ENCODE measurements at regions not wholly inside any gene's neighbourhood (a gene's known extent, or its start where the extent isn't known, plus 50 kb on each side); places are given as distances from the start of the nearest gene placed in this dataset.

- WGBS, 2 donors, result 85 to 89% methylated on average over 4 of the region's 4 CpGs
- ATAC-seq (ENCODE audit: insufficient read depth, low FRiP score) (no peak), DNase-seq (no peak)
- no peak overlapping the region for H3K9ac ChIP-seq (ENCODE audit: insufficient read depth in 1 of 2, low read length in 2 of 2)
- H3K36me3 ChIP-seq (ENCODE audit: control insufficient read depth in 4 of 4, insufficient read depth in 4 of 4, low read length in 4 of 4), result no peaks in the 10 kb centered on the region
- H3K9me3 ChIP-seq (ENCODE audit: control insufficient read depth in 4 of 4, insufficient read depth in 3 of 4, low read length in 3 of 4), result no peaks in the 10 kb centered on the region
- H3K27ac ChIP-seq (ENCODE audit: low read depth in 1 of 2, low read length in 1 of 2), result no peak overlapping the region
- TF ChIP-seq CTCF (IDR thresholded peaks at IDR 0.05; ENCODE audit: control extremely low read depth, extremely low read depth), result no peak
- H3K4me3 ChIP-seq, result no peak overlapping the region
- peaks cover 0 to 7% (median 2%) of the 10 kb centered on the region in 5 donors for H3K4me1 ChIP-seq (ENCODE audit: control insufficient read depth in 5 of 5, insufficient read depth in 5 of 5, low read length in 5 of 5)
- H3K27me3 ChIP-seq (ENCODE audit: control insufficient read depth in 3 of 3, insufficient read depth in 3 of 3, low read length in 2 of 3), result no peaks in the 10 kb centered on the region
Observed at GRCh38 chr13:78100486-78100885, 181.9 kb upstream of the EDNRB start.

- ATAC-seq (ENCODE audit: insufficient read depth, low FRiP score) (no peak), DNase-seq (no peak)
- Histone ChIP-seq H3K27me3 (ENCODE audit: control insufficient read depth in 3 of 3, insufficient read depth in 3 of 3, low read length in 2 of 3) (no peaks in the 10 kb centered on the region), H3K36me3 (ENCODE audit: control insufficient read depth in 4 of 4, insufficient read depth in 4 of 4, low read length in 4 of 4) (no peaks in the 10 kb centered on the region), H3K9me3 (ENCODE audit: control insufficient read depth in 4 of 4, insufficient read depth in 3 of 4, low read length in 3 of 4) (no peaks in the 10 kb centered on the region), H3K4me1 (ENCODE audit: control insufficient read depth in 5 of 5, insufficient read depth in 5 of 5, low read length in 5 of 5) (peaks cover 0 to 7% (median 2%) of the 10 kb centered on the region in 5 donors), H3K9ac (ENCODE audit: insufficient read depth in 1 of 2, low read length in 2 of 2) (no peak overlapping the region), H3K27ac (ENCODE audit: low read depth in 1 of 2, low read length in 1 of 2) (no peak overlapping the region), H3K4me3 (no peak overlapping the region)
- TF ChIP-seq CTCF (IDR thresholded peaks at IDR 0.05; ENCODE audit: control extremely low read depth, extremely low read depth), result no peak
- 35 to 46% methylated on average over 3 of the region's 3 CpGs for WGBS, 2 donors
Observed at GRCh38 chr13:78098249-78098648, 179.6 kb upstream of the EDNRB start.

GRCh38 chr13:78096221-78096620, 177.6 kb upstream of the EDNRB start:
- 94% methylated on average over 1 of the region's 1 CpG for WGBS, 2 donors
- H3K36me3 ChIP-seq (ENCODE audit: control insufficient read depth in 4 of 4, insufficient read depth in 4 of 4, low read length in 4 of 4), result no peaks in the 10 kb centered on the region
- no peak overlapping the region for H3K4me3 ChIP-seq
- DNase-seq, result no peak
- H3K27me3 ChIP-seq (ENCODE audit: control insufficient read depth in 3 of 3, insufficient read depth in 3 of 3, low read length in 2 of 3), result no peaks in the 10 kb centered on the region
- no peak for TF ChIP-seq CTCF (IDR thresholded peaks at IDR 0.05; ENCODE audit: control extremely low read depth, extremely low read depth)
- H3K9ac ChIP-seq (ENCODE audit: insufficient read depth in 1 of 2, low read length in 2 of 2), result no peak overlapping the region
- H3K27ac ChIP-seq (ENCODE audit: low read depth in 1 of 2, low read length in 1 of 2), result no peak overlapping the region
- H3K4me1 ChIP-seq (ENCODE audit: control insufficient read depth in 5 of 5, insufficient read depth in 5 of 5, low read length in 5 of 5), result peaks cover 0 to 7% (median 0%) of the 10 kb centered on the region in 5 donors
- no peaks in the 10 kb centered on the region for H3K9me3 ChIP-seq (ENCODE audit: control insufficient read depth in 4 of 4, insufficient read depth in 3 of 4, low read length in 3 of 4)
- ATAC-seq (ENCODE audit: insufficient read depth, low FRiP score), result no peak

- Histone ChIP-seq H3K4me3 (no peak overlapping the region), H3K9ac (ENCODE audit: insufficient read depth in 1 of 2, low read length in 2 of 2) (no peak overlapping the region), H3K27ac (ENCODE audit: low read depth in 1 of 2, low read length in 1 of 2) (no peak overlapping the region), H3K27me3 (ENCODE audit: control insufficient read depth in 3 of 3, insufficient read depth in 3 of 3, low read length in 2 of 3) (no peaks in the 10 kb centered on the region), H3K4me1 (ENCODE audit: control insufficient read depth in 5 of 5, insufficient read depth in 5 of 5, low read length in 5 of 5) (peaks cover 0 to 25% (median 0%) of the 10 kb centered on the region in 5 donors), H3K9me3 (ENCODE audit: control insufficient read depth in 4 of 4, insufficient read depth in 3 of 4, low read length in 3 of 4) (no peaks in the 10 kb centered on the region), H3K36me3 (ENCODE audit: control insufficient read depth in 4 of 4, insufficient read depth in 4 of 4, low read length in 4 of 4) (no peaks in the 10 kb centered on the region)
- DNase-seq (peak in 2 of 3 donors; percentile 74 to 80), ATAC-seq (ENCODE audit: insufficient read depth, low FRiP score) (no peak)
- TF ChIP-seq CTCF (IDR thresholded peaks at IDR 0.05; ENCODE audit: control extremely low read depth, extremely low read depth), result no peak
- WGBS, 2 donors, result 77 to 91% methylated on average over 4 of the region's 4 CpGs
Observed at GRCh38 chr13:78087966-78088678, 169.5 kb upstream of the EDNRB start.
